ENCODE measurements at regions not wholly inside any gene's neighbourhood (a gene's known extent, or its start where the extent isn't known, plus 50 kb on each side); places are given as distances from the start of the nearest gene placed in this dataset.

- TF ChIP-seq POLR2A (IDR thresholded peaks at IDR 0.05; ENCODE audit: low read depth, low read length) (no peak), PAX5 (IDR thresholded peaks at IDR 0.05; ENCODE audit: insufficient read depth, low read length, severe bottlenecking) (no peak), TAF1 (IDR thresholded peaks at IDR 0.05; ENCODE audit: low read depth, low read length) (no peak), POLR2AphosphoS5 (IDR thresholded peaks at IDR 0.05; ENCODE audit: low read depth, low read length) (no peak), POU2F2 (IDR thresholded peaks at IDR 0.05; ENCODE audit: low read depth, low read length) (no peak), SPI1 (IDR thresholded peaks at IDR 0.05; ENCODE audit: low read depth, low read length) (no peak)
Measured at GRCh38 chr4:138869165-138869564, 146.4 kb upstream of the NOCT start.

Measured in GM12891 (cell line).